Spleen (tissue), 11 donors: ENCODE measurements at regions not wholly inside any gene's neighbourhood (a gene's known extent, or its start where the extent isn't known, plus 50 kb on each side); places are given as distances from the start of the nearest gene placed in this dataset.

Experiments used
- DNase-seq: peaks from one replicate; pipeline ENCODE4 v3.0.0-alpha.2; 2020
- H3K27ac ChIP-seq, 8 donors: fragments of 200-600 bp; sonication (generic) in 7 of 8; 1 replicate in 4 of 8; 2 replicates in 4 of 8; pipeline versions ENCODE4 v1.5.0 to v1.8.0; 2016 to 2021; ENCODE audit warnings: inconsistent platforms in 4 of 8, mild to moderate bottlenecking in 4 of 8, moderate library complexity in 1 of 8
- H3K27me3 ChIP-seq, 7 donors: fragments of 200-600 bp; sonication (generic) in 6 of 7; replicated peaks in 1 of 7; 1 replicate in 4 of 7; 2 replicates in 3 of 7; pipeline versions ENCODE4 v1.5.0 to v1.8.0; 2016 to 2021; ENCODE audit warnings: inconsistent platforms in 3 of 7, mild to moderate bottlenecking in 1 of 7
- H3K36me3 ChIP-seq, 6 donors: fragments of 200-600 bp; sonication (generic) in 5 of 6; 1 replicate in 4 of 6; 2 replicates in 2 of 6; pipeline versions ENCODE4 v1.5.0 to v1.8.0; 2016 to 2021; ENCODE audit warnings: inconsistent platforms in 2 of 6
- H3K4me1 ChIP-seq, 6 donors: fragments of 200-600 bp; sonication (generic) in 5 of 6; 1 replicate in 3 of 6; 2 replicates in 3 of 6; pipeline versions ENCODE4 v1.5.0 to v1.8.0; 2016 to 2021; ENCODE audit warnings: inconsistent platforms in 3 of 6
- H3K4me3 ChIP-seq, 8 donors: fragments of 200-600 bp; sonication (generic) in 7 of 8; 1 replicate in 4 of 8; 2 replicates in 4 of 8; pipeline versions ENCODE4 v1.5.0 to v1.8.0; 2016 to 2021; ENCODE audit warnings: inconsistent platforms in 4 of 8, mild to moderate bottlenecking in 4 of 8, moderate library complexity in 2 of 8
- H3K9me3 ChIP-seq, 8 donors: fragments of 200-600 bp; sonication (generic) in 7 of 8; 1 replicate in 4 of 8; 2 replicates in 4 of 8; pipeline versions ENCODE4 v1.5.0 to v1.8.0; 2016 to 2021; ENCODE audit warnings: inconsistent platforms in 4 of 8
- CTCF ChIP-seq, 11 experiments: fragments of 200-600 bp in 7 of 11; fragments of 450-650 bp in 4 of 11; sonication (generic) in 4 of 11; IDR thresholded peaks in 8 of 11; conservative IDR thresholded peaks in 3 of 11; 1 replicate in 7 of 11; 2 replicates in 4 of 11; pipeline versions ENCODE4 v1.4.0 to v1.8.0; 2016 to 2021; ENCODE audit warnings: antibody characterized with exemption in 11 of 11, inconsistent platforms in 4 of 11, mild to moderate bottlenecking in 1 of 11
- POLR2A ChIP-seq, 3 donors: fragments of 450-650 bp; IDR thresholded peaks; one replicate each; pipeline ENCODE4 v1.5.1; 2017; ENCODE audit warnings: antibody characterized with exemption in 3 of 3, mild to moderate bottlenecking in 1 of 3
- POLR2AphosphoS5 ChIP-seq, 3 donors: sonication (generic); formaldehyde crosslinking; IDR thresholded peaks; one replicate each; pipeline ENCODE4 v1.5.1; 2017; ENCODE audit warnings: antibody characterized with exemption in 3 of 3
- WGBS, 5 donors: extraction: QIAGEN DNeasy Blood & Tissue Kit in 3 of 5; methylation state at CpG; one replicate each; pipeline versions ENCODE4 v1.1.5 to v1.1.7; 2013 to 2018; 5-methylcytosine and 5-hydroxymethylcytosine counted together
- intact Hi-C: fragments of 100-400 bp; cut with DNase I; formaldehyde crosslinking; loops from one replicate; pipeline ENCODE4 v1.15.0; 2023; ENCODE audit warnings: low total_unique reads
- donor health status: healthy with polysubstance abuse.
- donor health status: DM: no; HTN: no; CAD: no; lungs with moderate emphysema.
- donor health status: DM: no; HTN: no; CAD: no.
- donor health status: Bipolar disorder and iron deficiency.
- donor health status: healthy.
- donor health status: DM: no; HTN: no; CAD: no.
- donor health status: DM: yes; HTN: yes; CAD: no.

- 81 to 93% (median 83%) methylated on average over 5 of the region's 5 CpGs for WGBS, 5 donors
- H3K27me3 ChIP-seq = no peaks in the 10 kb centered on the region
- DNase-seq = no peak
- intact Hi-C loops = no loop called here
- H3K36me3 ChIP-seq = no peaks in the 10 kb centered on the region
- no peak overlapping the region for H3K4me3 ChIP-seq
- H3K27ac ChIP-seq = no peak overlapping the region
- peaks cover 0 to 14% (median 0%) of the 10 kb centered on the region in 8 donors for H3K9me3 ChIP-seq
- H3K4me1 ChIP-seq = no peaks in the 10 kb centered on the region
- no peak for TF ChIP-seq POLR2A (IDR thresholded peaks at IDR 0.05)
- TF ChIP-seq POLR2AphosphoS5 (IDR thresholded peaks at IDR 0.05) = no peak
- no peak for TF ChIP-seq CTCF (IDR thresholded peaks at IDR 0.05 in 8 of 11, conservative IDR thresholded peaks at IDR 0.05 in 3 of 11)
Observed at GRCh38 chr9:30995956-30996738, 1388.3 kb upstream of the ACO1 start.

GRCh38 chr9:30996761-30997160 lies 1387.7 kb upstream of the ACO1 start:
- 39 to 61% (median 53%) methylated on average over 1 of the region's 1 CpG for WGBS, 5 donors
- DNase-seq = no peak
- no peaks in the 10 kb centered on the region for H3K36me3 ChIP-seq
- no peaks in the 10 kb centered on the region for H3K4me1 ChIP-seq
- H3K27me3 ChIP-seq = no peaks in the 10 kb centered on the region
- intact Hi-C loops = no loop called here
- no peak overlapping the region for H3K27ac ChIP-seq
- no peak overlapping the region for H3K4me3 ChIP-seq
- H3K9me3 ChIP-seq = peaks cover 0 to 14% (median 0%) of the 10 kb centered on the region in 8 donors
- TF ChIP-seq CTCF (IDR thresholded peaks at IDR 0.05 in 8 of 11, conservative IDR thresholded peaks at IDR 0.05 in 3 of 11) = no peak
- no peak for TF ChIP-seq POLR2AphosphoS5 (IDR thresholded peaks at IDR 0.05)
- TF ChIP-seq POLR2A (IDR thresholded peaks at IDR 0.05) = no peak

- WGBS, 5 donors = 32 to 59% (median 46%) methylated on average over 2 of the region's 2 CpGs
- H3K4me1 ChIP-seq = no peaks in the 10 kb centered on the region
- no peak overlapping the region for H3K4me3 ChIP-seq
- no peaks in the 10 kb centered on the region for H3K36me3 ChIP-seq
- intact Hi-C loops = no loop called here
- H3K27me3 ChIP-seq = no peaks in the 10 kb centered on the region
- H3K27ac ChIP-seq = no peak overlapping the region
- DNase-seq = no peak
- H3K9me3 ChIP-seq = peaks cover 0 to 14% (median 0%) of the 10 kb centered on the region in 8 donors
- TF ChIP-seq POLR2A (IDR thresholded peaks at IDR 0.05) (no peak), CTCF (IDR thresholded peaks at IDR 0.05 in 8 of 11, conservative IDR thresholded peaks at IDR 0.05 in 3 of 11) (no peak), POLR2AphosphoS5 (IDR thresholded peaks at IDR 0.05) (no peak)
Observed at GRCh38 chr9:30997291-30997690, 1387.2 kb upstream of the ACO1 start.

- 67 to 85% (median 74%) methylated on average over 4 of the region's 4 CpGs for WGBS, 5 donors
- no peak for TF ChIP-seq CTCF (IDR thresholded peaks at IDR 0.05 in 8 of 11, conservative IDR thresholded peaks at IDR 0.05 in 3 of 11)
- no peak for TF ChIP-seq POLR2AphosphoS5 (IDR thresholded peaks at IDR 0.05)
- TF ChIP-seq POLR2A (IDR thresholded peaks at IDR 0.05) = no peak
- peaks cover 0 to 21% (median 2%) of the 10 kb centered on the region in 8 donors for H3K9me3 ChIP-seq
- DNase-seq = peak; percentile 51
- H3K4me3 ChIP-seq = no peak overlapping the region
- no peaks in the 10 kb centered on the region for H3K27me3 ChIP-seq
- no peak overlapping the region for H3K27ac ChIP-seq
- intact Hi-C loops = no loop called here
- H3K4me1 ChIP-seq = no peaks in the 10 kb centered on the region
- H3K36me3 ChIP-seq = no peaks in the 10 kb centered on the region
Observed at GRCh38 chr9:31005086-31005665, 1379.3 kb upstream of the ACO1 start.
